Tibial artery (tissue), 4 donors: ENCODE measurements at regions not wholly inside any gene's neighbourhood (a gene's known extent, or its start where the extent isn't known, plus 50 kb on each side); places are given as distances from the start of the nearest gene placed in this dataset.

Experiments used
- DNase-seq, 2 donors: peaks; one replicate each; pipeline ENCODE4 v3.0.0-alpha.2; 2019
- H3K27ac ChIP-seq, 2 donors: fragments of 200-600 bp; sonication (generic) in 1 of 2; 1 replicate in 1 of 2; 2 replicates in 1 of 2; pipeline ENCODE4 v1.5.1; 2018 to 2019; ENCODE audit warnings: mild to moderate bottlenecking in 1 of 2
- H3K27me3 ChIP-seq, 2 donors: fragments of 200-600 bp; sonication (generic) in 1 of 2; one replicate each; pipeline versions ENCODE4 v1.5.1 to v1.6.0; 2016 to 2019
- H3K36me3 ChIP-seq, 3 donors: fragments of 200-600 bp; sonication (generic) in 2 of 3; one replicate each; pipeline ENCODE4 v1.5.1; 2016 to 2019; ENCODE audit warnings: mild to moderate bottlenecking in 2 of 3
- H3K4me1 ChIP-seq, 4 donors: fragments of 200-600 bp; sonication (generic) in 2 of 4; 1 replicate in 3 of 4; 2 replicates in 1 of 4; pipeline ENCODE4 v1.5.1; 2016 to 2019
- H3K4me3 ChIP-seq, 2 donors: fragments of 200-600 bp; sonication (generic) in 1 of 2; 1 replicate in 1 of 2; 2 replicates in 1 of 2; pipeline ENCODE4 v1.5.1; 2018 to 2019; ENCODE audit warnings: mild to moderate bottlenecking in 2 of 2
- H3K9me3 ChIP-seq, 3 donors: fragments of 200-600 bp; sonication (generic) in 1 of 3; one replicate each; pipeline ENCODE4 v1.5.1; 2016 to 2019
- intact Hi-C: fragments of 100-400 bp; cut with DNase I; formaldehyde crosslinking; loops from one replicate; pipeline ENCODE4 v1.15.0; 2023; ENCODE audit warnings: low total_unique reads
- TF ChIP-seq, protein P1 (sequence below), 2 experiments: fragments of 200-600 bp in 1 of 2; fragments of 450-650 bp in 1 of 2; IDR thresholded peaks; one replicate each; pipeline ENCODE4 v1.5.1; 2017 to 2019; ENCODE audit warnings: antibody characterized with exemption in 2 of 2, mild to moderate bottlenecking in 1 of 2, moderate library complexity in 1 of 2

DNA sequence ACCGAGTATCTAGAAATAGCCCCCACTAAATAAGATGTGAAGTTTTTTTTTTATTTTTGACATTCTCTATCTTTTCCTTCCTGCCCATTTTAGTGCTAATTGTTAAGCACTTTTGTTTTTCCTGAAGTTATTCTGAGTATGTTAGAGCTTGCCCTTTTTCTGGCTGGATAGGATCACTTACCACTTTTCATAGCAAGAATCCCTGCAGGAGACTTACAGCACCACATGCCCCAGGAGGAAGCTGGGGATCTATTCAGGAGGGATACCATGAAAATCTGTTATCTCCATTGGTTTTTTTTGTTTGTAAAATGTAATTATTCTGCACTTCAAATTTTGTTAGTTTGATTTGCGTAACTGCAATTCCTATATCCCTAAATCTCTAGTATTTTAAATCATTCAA, 968.4 kb downstream of the ZPLD1 start:
- Histone ChIP-seq H3K4me3 (no peak overlapping the region), H3K27me3 (no peaks in the 10 kb centered on the region), H3K9me3 (no peaks in the 10 kb centered on the region), H3K36me3 (no peaks in the 10 kb centered on the region), H3K4me1 (no peaks in the 10 kb centered on the region), H3K27ac (no peak overlapping the region)
- TF ChIP-seq, protein P1, sequence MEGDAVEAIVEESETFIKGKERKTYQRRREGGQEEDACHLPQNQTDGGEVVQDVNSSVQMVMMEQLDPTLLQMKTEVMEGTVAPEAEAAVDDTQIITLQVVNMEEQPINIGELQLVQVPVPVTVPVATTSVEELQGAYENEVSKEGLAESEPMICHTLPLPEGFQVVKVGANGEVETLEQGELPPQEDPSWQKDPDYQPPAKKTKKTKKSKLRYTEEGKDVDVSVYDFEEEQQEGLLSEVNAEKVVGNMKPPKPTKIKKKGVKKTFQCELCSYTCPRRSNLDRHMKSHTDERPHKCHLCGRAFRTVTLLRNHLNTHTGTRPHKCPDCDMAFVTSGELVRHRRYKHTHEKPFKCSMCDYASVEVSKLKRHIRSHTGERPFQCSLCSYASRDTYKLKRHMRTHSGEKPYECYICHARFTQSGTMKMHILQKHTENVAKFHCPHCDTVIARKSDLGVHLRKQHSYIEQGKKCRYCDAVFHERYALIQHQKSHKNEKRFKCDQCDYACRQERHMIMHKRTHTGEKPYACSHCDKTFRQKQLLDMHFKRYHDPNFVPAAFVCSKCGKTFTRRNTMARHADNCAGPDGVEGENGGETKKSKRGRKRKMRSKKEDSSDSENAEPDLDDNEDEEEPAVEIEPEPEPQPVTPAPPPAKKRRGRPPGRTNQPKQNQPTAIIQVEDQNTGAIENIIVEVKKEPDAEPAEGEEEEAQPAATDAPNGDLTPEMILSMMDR (IDR thresholded peaks at IDR 0.05) = no peak
- DNase-seq = no peak
- intact Hi-C loops = no loop called here

DNA sequence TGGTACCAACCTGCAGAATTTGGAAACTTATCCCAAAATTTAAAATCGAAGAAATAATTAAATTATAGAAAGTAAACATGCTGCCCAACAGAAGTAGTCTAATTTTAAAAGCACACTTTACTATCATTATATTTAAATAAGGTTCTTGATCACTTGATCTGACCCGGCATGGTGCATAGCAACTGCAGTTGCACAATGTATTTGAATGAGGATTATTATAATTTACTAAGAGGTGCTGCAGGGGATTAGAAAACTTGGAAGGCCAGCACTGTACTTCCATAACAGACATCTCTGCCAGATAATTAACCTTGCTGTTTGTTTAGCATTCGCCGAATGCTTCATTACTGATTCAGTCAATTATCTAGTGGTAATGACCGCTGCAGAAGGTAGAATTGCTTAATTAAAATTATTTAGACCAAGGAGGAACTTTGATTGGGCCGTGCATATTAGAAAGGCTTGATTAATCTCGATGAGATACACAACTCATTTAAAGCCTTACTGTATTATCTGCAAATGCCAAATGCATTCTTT, 971.6 kb downstream of the ZPLD1 start:
- Histone ChIP-seq H3K36me3 (no peaks in the 10 kb centered on the region), H3K27ac (no peak overlapping the region), H3K4me1 (no peaks in the 10 kb centered on the region), H3K4me3 (no peak overlapping the region), H3K27me3 (no peaks in the 10 kb centered on the region), H3K9me3 (no peaks in the 10 kb centered on the region)
- TF ChIP-seq, protein P1 (IDR thresholded peaks at IDR 0.05) = no peak
- DNase-seq = no peak
- intact Hi-C loops = no loop called here

DNA sequence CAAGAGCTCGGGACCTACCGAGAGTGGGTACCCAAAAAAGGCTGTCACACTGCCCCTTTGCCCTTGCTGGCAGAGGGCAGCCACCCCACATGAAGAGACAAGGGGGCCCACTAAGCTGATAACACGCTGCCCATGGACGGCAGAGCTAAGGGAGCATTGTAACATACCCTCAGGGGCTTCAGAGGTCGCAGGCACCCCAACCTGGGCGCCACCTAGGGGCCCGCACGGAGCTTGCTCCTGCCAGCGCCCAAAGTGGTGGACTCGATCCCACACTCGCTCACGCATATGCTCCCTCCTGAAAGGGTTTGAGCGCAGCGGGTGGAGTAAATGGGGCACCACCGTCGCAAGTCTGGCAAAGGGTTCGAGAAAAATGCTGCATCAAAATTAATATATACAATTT, 975.4 kb downstream of the ZPLD1 start:
- no peaks in the 10 kb centered on the region for H3K36me3 ChIP-seq
- H3K4me1 ChIP-seq = no peaks in the 10 kb centered on the region
- H3K27me3 ChIP-seq = no peaks in the 10 kb centered on the region
- no peak overlapping the region for H3K4me3 ChIP-seq
- no peaks in the 10 kb centered on the region for H3K9me3 ChIP-seq
- TF ChIP-seq, protein P1 (IDR thresholded peaks at IDR 0.05) = no peak
- DNase-seq = no peak
- intact Hi-C loops = no loop called here
- no peak overlapping the region for H3K27ac ChIP-seq

DNA sequence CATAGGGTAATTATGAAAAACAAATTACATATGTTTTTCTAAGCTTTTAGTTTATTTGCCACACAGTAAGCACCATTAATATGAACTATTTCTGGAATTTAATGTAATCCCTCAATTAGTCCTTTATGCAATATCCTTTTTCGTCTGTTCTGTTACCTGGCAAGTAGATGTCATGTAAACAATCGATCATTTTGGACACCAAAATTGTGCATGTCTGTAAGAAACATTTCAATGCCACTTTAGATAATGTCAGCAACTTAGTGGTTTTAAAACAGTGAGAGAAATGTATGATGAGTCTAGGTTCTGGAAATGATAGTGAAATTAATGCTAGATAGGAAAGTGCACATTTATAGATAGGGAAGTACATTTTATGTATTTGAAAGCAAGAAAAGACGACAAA, 986.6 kb downstream of the ZPLD1 start:
- no peak for DNase-seq
- Histone ChIP-seq H3K4me3 (no peak overlapping the region), H3K36me3 (no peaks in the 10 kb centered on the region), H3K27ac (no peak overlapping the region), H3K27me3 (no peaks in the 10 kb centered on the region), H3K4me1 (no peaks in the 10 kb centered on the region), H3K9me3 (no peaks in the 10 kb centered on the region)
- intact Hi-C loops = no loop called here
- TF ChIP-seq, protein P1 (IDR thresholded peaks at IDR 0.05) = no peak

DNA sequence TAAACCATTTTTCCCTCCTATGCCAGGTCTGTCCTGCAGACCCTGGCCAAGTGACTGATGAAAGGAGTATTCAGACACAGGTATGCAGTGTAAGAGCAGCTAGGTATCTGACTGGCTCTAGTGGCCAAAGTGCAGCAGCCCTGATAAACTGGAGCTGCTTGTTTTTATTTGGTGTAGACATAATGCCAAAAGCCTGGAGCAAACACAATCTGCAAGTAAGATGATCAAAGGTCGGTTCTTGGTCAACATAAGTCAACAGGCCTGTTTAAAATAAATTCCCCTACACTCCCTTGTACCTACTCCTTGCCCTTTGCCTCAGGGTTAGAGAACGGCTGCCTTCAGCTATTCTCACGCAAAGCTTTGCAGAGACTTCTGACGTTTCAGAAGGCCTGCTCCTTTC, 1003.1 kb downstream of the ZPLD1 start:
- intact Hi-C loops = no loop called here
- DNase-seq = no peak
- no peak overlapping the region for H3K4me3 ChIP-seq
- H3K9me3 ChIP-seq = no peaks in the 10 kb centered on the region
- H3K36me3 ChIP-seq = no peaks in the 10 kb centered on the region
- no peaks in the 10 kb centered on the region for H3K27me3 ChIP-seq
- H3K27ac ChIP-seq = no peak overlapping the region
- no peaks in the 10 kb centered on the region for H3K4me1 ChIP-seq
- TF ChIP-seq, protein P1 (IDR thresholded peaks at IDR 0.05) = no peak
